Stomach (tissue), 8 donors: ENCODE measurements at regions not wholly inside any gene's neighbourhood (a gene's known extent, or its start where the extent isn't known, plus 50 kb on each side); places are given as distances from the start of the nearest gene placed in this dataset.
A peak's percentile ranks its signal among the peaks of the same experiment; 100 is the strongest.

Experiments used
- DNase-seq, 2 donors: peaks; one replicate each; pipeline versions ENCODE4 v3.0.0 to v3.0.0-alpha.2; 2013 to 2019
- H3K27ac ChIP-seq, 5 donors: fragments of 200-600 bp in 4 of 5; sonication (generic) in 4 of 5; one replicate each; pipeline ENCODE4 v1.5.1; 2013 to 2019; ENCODE audit warnings: mild to moderate bottlenecking in 1 of 5, moderate library complexity in 1 of 5
- H3K27me3 ChIP-seq, 3 donors: fragments of 200-600 bp; sonication (generic); one replicate each; pipeline ENCODE4 v1.5.1; 2017 to 2019; ENCODE audit warnings: mixed run types in 1 of 3
- H3K36me3 ChIP-seq, 4 donors: fragments of 200-600 bp; sonication (generic); 1 replicate in 3 of 4; 2 replicates in 1 of 4; pipeline ENCODE4 v1.5.1; 2016 to 2019
- H3K4me1 ChIP-seq, 4 donors: fragments of 200-600 bp; sonication (generic); one replicate each; pipeline ENCODE4 v1.5.1; 2016 to 2019
- H3K4me3 ChIP-seq, 4 donors: fragments of 200-600 bp; sonication (generic) in 3 of 4; one replicate each; pipeline ENCODE4 v1.5.1; 2016 to 2019; ENCODE audit warnings: mild to moderate bottlenecking in 1 of 4
- H3K9me3 ChIP-seq, 4 donors: fragments of 200-600 bp; sonication (generic); one replicate each; pipeline ENCODE4 v1.5.1; 2016 to 2019
- EP300 ChIP-seq: sonication (generic); formaldehyde crosslinking; IDR thresholded peaks from one replicate; pipeline ENCODE4 v1.6.1; 2017; ENCODE audit warnings: antibody characterized with exemption
- POLR2A ChIP-seq, 4 donors: fragments of 450-650 bp; IDR thresholded peaks; one replicate each; pipeline ENCODE4 v1.6.1; 2016; ENCODE audit warnings: antibody characterized with exemption in 4 of 4, control low read depth in 2 of 4, mild to moderate bottlenecking in 1 of 4, moderate library complexity in 1 of 4
- POLR2AphosphoS5 ChIP-seq, 3 donors: sonication (generic); formaldehyde crosslinking; IDR thresholded peaks; one replicate each; pipeline ENCODE4 v1.6.1; 2016; ENCODE audit warnings: antibody characterized with exemption in 3 of 3
- WGBS, 5 donors: extraction: QIAGEN DNeasy Blood & Tissue Kit in 3 of 5; methylation state at CpG; one replicate each; pipeline versions ENCODE4 v1.1.5 to v1.1.7; 2013 to 2018; 5-methylcytosine and 5-hydroxymethylcytosine counted together
- intact Hi-C: fragments of 100-400 bp; cut with DNase I; formaldehyde crosslinking; loops from one replicate; pipeline ENCODE4 v1.15.1; 2023; ENCODE audit warnings: low total_unique reads
- TF ChIP-seq, protein P1 (sequence below), 7 experiments: fragments of 450-650 bp in 4 of 7; fragments of 200-600 bp in 3 of 7; sonication (generic) in 3 of 7; IDR thresholded peaks; one replicate each; pipeline ENCODE4 v1.5.1; 2016 to 2019; ENCODE audit warnings: antibody characterized with exemption in 7 of 7, control low read depth in 2 of 7, mild to moderate bottlenecking in 1 of 7
- donor health status: healthy with polysubstance abuse.
- donor health status: Bipolar disorder and iron deficiency.
- donor health status: healthy.

DNA sequence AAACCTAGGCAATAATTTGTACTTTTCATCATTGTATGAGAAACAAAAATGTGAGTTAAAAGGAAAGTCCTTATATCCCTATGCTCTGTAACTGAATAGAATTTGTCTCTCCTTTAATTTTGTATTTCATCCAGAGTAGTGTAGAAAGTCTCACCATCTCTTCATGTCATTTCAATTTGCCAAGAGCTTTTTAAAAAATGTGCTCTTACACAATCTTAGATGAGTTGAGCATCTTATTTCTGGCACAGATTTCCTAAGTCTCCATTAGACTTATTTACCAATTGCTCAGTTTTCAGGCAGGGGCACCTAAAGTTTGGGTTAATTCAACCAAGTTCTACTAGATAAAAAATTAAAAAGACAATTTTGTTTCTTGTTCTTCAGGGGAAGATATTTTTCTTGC is 201.5 kb upstream of the RBMS3 start:
- Histone ChIP-seq H3K4me1 (peaks cover 0 to 7% (median 0%) of the 10 kb centered on the region in 4 donors), H3K9me3 (no peaks in the 10 kb centered on the region), H3K4me3 (no peak overlapping the region), H3K36me3 (no peaks in the 10 kb centered on the region), H3K27ac (no peak overlapping the region), H3K27me3 (no peaks in the 10 kb centered on the region)
- no peak for DNase-seq
- intact Hi-C loops = no loop called here
- no peak for TF ChIP-seq POLR2AphosphoS5 (IDR thresholded peaks at IDR 0.05)
- TF ChIP-seq, protein P1, sequence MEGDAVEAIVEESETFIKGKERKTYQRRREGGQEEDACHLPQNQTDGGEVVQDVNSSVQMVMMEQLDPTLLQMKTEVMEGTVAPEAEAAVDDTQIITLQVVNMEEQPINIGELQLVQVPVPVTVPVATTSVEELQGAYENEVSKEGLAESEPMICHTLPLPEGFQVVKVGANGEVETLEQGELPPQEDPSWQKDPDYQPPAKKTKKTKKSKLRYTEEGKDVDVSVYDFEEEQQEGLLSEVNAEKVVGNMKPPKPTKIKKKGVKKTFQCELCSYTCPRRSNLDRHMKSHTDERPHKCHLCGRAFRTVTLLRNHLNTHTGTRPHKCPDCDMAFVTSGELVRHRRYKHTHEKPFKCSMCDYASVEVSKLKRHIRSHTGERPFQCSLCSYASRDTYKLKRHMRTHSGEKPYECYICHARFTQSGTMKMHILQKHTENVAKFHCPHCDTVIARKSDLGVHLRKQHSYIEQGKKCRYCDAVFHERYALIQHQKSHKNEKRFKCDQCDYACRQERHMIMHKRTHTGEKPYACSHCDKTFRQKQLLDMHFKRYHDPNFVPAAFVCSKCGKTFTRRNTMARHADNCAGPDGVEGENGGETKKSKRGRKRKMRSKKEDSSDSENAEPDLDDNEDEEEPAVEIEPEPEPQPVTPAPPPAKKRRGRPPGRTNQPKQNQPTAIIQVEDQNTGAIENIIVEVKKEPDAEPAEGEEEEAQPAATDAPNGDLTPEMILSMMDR (IDR thresholded peaks at IDR 0.05) = no peak
- no peak for TF ChIP-seq EP300
- no peak for TF ChIP-seq POLR2A (IDR thresholded peaks at IDR 0.05)

DNA sequence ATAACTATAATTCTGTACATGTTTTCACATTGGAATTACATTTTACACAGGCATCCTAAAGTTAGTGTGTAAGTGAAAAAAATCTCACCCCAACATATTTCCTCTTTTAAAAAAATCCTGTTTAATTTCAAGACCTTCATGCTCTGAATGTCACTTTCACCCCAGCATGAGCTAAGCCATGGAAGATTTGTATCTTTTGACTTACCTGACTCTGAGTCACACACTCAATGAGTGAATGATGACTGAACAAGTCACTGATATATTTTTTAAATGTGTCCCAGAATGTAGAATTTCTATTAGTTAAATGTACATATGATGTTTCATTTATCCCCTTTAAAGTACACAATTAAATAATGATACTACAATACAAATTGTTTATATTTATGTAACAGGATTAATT is 199.9 kb upstream of the RBMS3 start:
- TF ChIP-seq EP300 (no peak), POLR2A (IDR thresholded peaks at IDR 0.05) (no peak), POLR2AphosphoS5 (IDR thresholded peaks at IDR 0.05) (no peak)
- TF ChIP-seq, protein P1 (IDR thresholded peaks at IDR 0.05) = no peak
- no peaks in the 10 kb centered on the region for H3K36me3 ChIP-seq
- intact Hi-C loops = no loop called here
- DNase-seq = no peak
- no peaks in the 10 kb centered on the region for H3K9me3 ChIP-seq
- peaks cover 0 to 7% (median 0%) of the 10 kb centered on the region in 4 donors for H3K4me1 ChIP-seq
- H3K27ac ChIP-seq = no peak overlapping the region
- H3K27me3 ChIP-seq = no peaks in the 10 kb centered on the region
- H3K4me3 ChIP-seq = no peak overlapping the region

DNA sequence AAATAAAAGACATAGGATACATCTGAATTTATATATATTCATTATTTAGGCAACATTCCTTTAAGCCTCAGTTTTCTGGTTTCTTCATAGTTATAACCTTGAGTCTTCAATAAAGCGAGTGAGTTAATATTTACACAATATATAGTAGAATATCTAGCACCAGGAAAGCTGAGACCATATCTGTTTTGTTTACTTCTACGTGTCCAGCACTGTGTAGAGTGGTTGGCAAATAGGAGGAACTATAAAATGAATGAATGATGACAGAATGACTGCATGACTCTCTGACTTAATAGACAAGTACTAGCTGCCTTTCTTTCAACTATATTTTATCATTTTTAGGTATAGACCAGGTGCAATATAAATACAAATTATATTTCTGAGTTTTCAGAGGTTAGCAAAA is 197.8 kb upstream of the RBMS3 start:
- intact Hi-C loops = no loop called here
- H3K4me1 ChIP-seq = peaks cover 0 to 7% (median 0%) of the 10 kb centered on the region in 4 donors
- H3K9me3 ChIP-seq = no peaks in the 10 kb centered on the region
- H3K27ac ChIP-seq = no peak overlapping the region
- TF ChIP-seq EP300 = no peak
- TF ChIP-seq, protein P1 (IDR thresholded peaks at IDR 0.05) = no peak
- TF ChIP-seq POLR2A (IDR thresholded peaks at IDR 0.05) = no peak
- no peak for TF ChIP-seq POLR2AphosphoS5 (IDR thresholded peaks at IDR 0.05)
- DNase-seq = no peak
- H3K27me3 ChIP-seq = no peaks in the 10 kb centered on the region
- no peak overlapping the region for H3K4me3 ChIP-seq
- H3K36me3 ChIP-seq = no peaks in the 10 kb centered on the region
- WGBS, 5 donors = 31 to 56% (median 38%) methylated on average over 2 of the region's 2 CpGs

DNA sequence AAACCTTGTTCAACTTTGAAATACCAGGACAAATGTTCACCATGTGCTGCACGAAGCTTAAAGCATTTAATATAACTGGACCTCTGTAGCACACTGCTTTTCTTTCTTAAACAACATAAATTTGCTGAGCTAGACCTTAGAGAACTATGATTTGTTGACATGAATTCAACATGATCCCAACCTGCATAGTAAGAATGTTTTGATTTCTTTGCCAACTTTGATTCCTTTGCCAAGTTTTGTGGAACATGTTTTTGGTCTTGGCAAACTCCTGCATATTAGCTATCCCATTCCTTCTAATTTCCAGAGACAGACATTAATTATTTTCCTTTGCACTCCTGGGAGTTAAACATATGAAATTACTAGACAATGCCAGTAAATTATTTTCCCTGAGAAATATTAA is 197.2 kb upstream of the RBMS3 start:
- intact Hi-C loops = no loop called here
- H3K27ac ChIP-seq = no peak overlapping the region
- 14 to 47% (median 22%) methylated on average over 1 of the region's 1 CpG for WGBS, 5 donors
- no peaks in the 10 kb centered on the region for H3K27me3 ChIP-seq
- H3K4me1 ChIP-seq = peaks cover 0 to 7% (median 0%) of the 10 kb centered on the region in 4 donors
- DNase-seq = peak in 1 of 2 donors; percentile 39
- TF ChIP-seq, protein P1 (IDR thresholded peaks at IDR 0.05) = no peak
- TF ChIP-seq EP300 (no peak), POLR2A (IDR thresholded peaks at IDR 0.05) (no peak), POLR2AphosphoS5 (IDR thresholded peaks at IDR 0.05) (no peak)
- no peaks in the 10 kb centered on the region for H3K36me3 ChIP-seq
- no peaks in the 10 kb centered on the region for H3K9me3 ChIP-seq
- H3K4me3 ChIP-seq = no peak overlapping the region
